GM23338 (cell line): ENCODE measurements at regions not wholly inside any gene's neighbourhood (a gene's known extent, or its start where the extent isn't known, plus 50 kb on each side); places are given as distances from the start of the nearest gene placed in this dataset.

Source experiments
- ATAC-seq: fragments of 200-7000 bp; cut with Tn5 transposase; 3 replicates; pipeline ENCODE4 v1.9.1; 2020
- DNase-seq: peaks from one replicate; pipeline ENCODE4 v3.0.0-alpha.2; 2015; ENCODE audit warnings: low spot score
- H2AFZ ChIP-seq: fragments of 200-600 bp; sonication (generic); 2 replicates; pipeline ENCODE4 v1.8.0; 2016; ENCODE audit warnings: antibody characterized with exemption, mild to moderate bottlenecking, moderate library complexity
- H3F3A ChIP-seq: fragments of 200-600 bp; sonication (generic); replicated peaks from 2 replicates; pipeline ENCODE4 v1.8.0; 2017; ENCODE audit warnings: antibody characterized with exemption, mixed run types, low read depth
- H3K27ac ChIP-seq: fragments of 200-600 bp; sonication (generic); 2 replicates; pipeline ENCODE4 v1.6.1; 2016; ENCODE audit warnings: low read depth
- H3K27me3 ChIP-seq: fragments of 200-600 bp; sonication (generic); 2 replicates; pipeline ENCODE4 v1.8.0; 2016; ENCODE audit warnings: mild to moderate bottlenecking, mixed run types, moderate library complexity; ENCODE audit not compliant: insufficient read depth
- H3K36me3 ChIP-seq: fragments of 200-600 bp; sonication (generic); 2 replicates; pipeline ENCODE4 v1.8.0; 2016; ENCODE audit warnings: mild to moderate bottlenecking; ENCODE audit not compliant: insufficient read depth
- H3K4me1 ChIP-seq: fragments of 200-600 bp; sonication (generic); 2 replicates; pipeline ENCODE4 v1.8.0; 2016; ENCODE audit warnings: mild to moderate bottlenecking, moderate library complexity; ENCODE audit not compliant: insufficient read depth
- H3K4me2 ChIP-seq: fragments of 200-600 bp; sonication (generic); 2 replicates; pipeline ENCODE4 v1.7.1; 2017; ENCODE audit warnings: mixed run types
- H3K4me3 ChIP-seq: fragments of 200-600 bp; sonication (generic); 2 replicates; pipeline ENCODE4 v1.6.1; 2016; ENCODE audit warnings: mixed run types
- H3K79me2 ChIP-seq: fragments of 200-600 bp; sonication (generic); replicated peaks from 2 replicates; pipeline ENCODE4 v1.8.0; 2017; ENCODE audit warnings: mild to moderate bottlenecking; ENCODE audit not compliant: insufficient read depth
- H3K9me2 ChIP-seq: fragments of 200-600 bp; sonication (generic); 2 replicates; pipeline ENCODE4 v1.8.0; 2017; ENCODE audit not compliant: insufficient read depth
- H4K20me1 ChIP-seq: fragments of 200-600 bp; sonication (generic); replicated peaks from 2 replicates; pipeline ENCODE4 v1.8.0; 2017; ENCODE audit warnings: mild to moderate bottlenecking; ENCODE audit not compliant: insufficient read depth
- H3K27ac Mint-ChIP-seq: 2 replicates; pipeline ENCODE4 v1.8.0; 2020; ENCODE audit warnings: inconsistent platforms, mild to moderate bottlenecking, moderate library complexity, mixed read lengths
- H3K27me3 Mint-ChIP-seq: 3 replicates; pipeline ENCODE4 v1.8.0; 2022; ENCODE audit warnings: low read depth, mild to moderate bottlenecking, moderate library complexity, mixed read lengths, inconsistent platforms; ENCODE audit not compliant: insufficient read depth, poor library complexity
- H3K36me3 Mint-ChIP-seq: 3 replicates; pipeline ENCODE4 v1.8.0; 2021; ENCODE audit warnings: low read depth, mild to moderate bottlenecking, inconsistent platforms, moderate library complexity, mixed read lengths
- H3K4me1 Mint-ChIP-seq: 3 replicates; pipeline ENCODE4 v1.8.0; 2020; ENCODE audit warnings: mild to moderate bottlenecking, inconsistent platforms, mixed read lengths
- H3K4me3 Mint-ChIP-seq: 3 replicates; pipeline ENCODE4 v1.8.0; 2021; ENCODE audit warnings: moderate library complexity, mild to moderate bottlenecking, inconsistent platforms, mixed read lengths
- H3K9me3 Mint-ChIP-seq: 3 replicates; pipeline ENCODE4 v1.8.0; 2020; ENCODE audit warnings: moderate library complexity, mild to moderate bottlenecking, inconsistent platforms, mixed read lengths
- CREB1 ChIP-seq: fragments of 250-450 bp; sonication (Bioruptor Pico); IDR thresholded peaks from 2 replicates; pipeline ENCODE4 v1.5.0; 2020; ENCODE audit warnings: low read depth, mild to moderate bottlenecking, moderate library complexity
- EZH2 ChIP-seq: fragments of 200-600 bp; sonication (generic); IDR thresholded peaks from one replicate; pipeline ENCODE4 v1.8.0; 2017; ENCODE audit warnings: antibody characterized with exemption, mild to moderate bottlenecking, low read depth; ENCODE audit not compliant: unreplicated experiment
- EZH2phosphoT487 ChIP-seq: fragments of 200-600 bp; sonication (generic); IDR thresholded peaks from one replicate; pipeline ENCODE4 v1.8.1; 2018; ENCODE audit warnings: antibody characterized with exemption; ENCODE audit not compliant: unreplicated experiment
- JUNB ChIP-seq: IDR thresholded peaks from one replicate; pipeline ENCODE4 v1.6.1; 2016; ENCODE audit warnings: antibody characterized with exemption; ENCODE audit not compliant: unreplicated experiment
- NANOG ChIP-seq: IDR thresholded peaks from 2 replicates; pipeline ENCODE4 v1.6.1; 2016; ENCODE audit warnings: antibody characterized with exemption, borderline replicate concordance
- POLR2AphosphoS5 ChIP-seq: IDR thresholded peaks from 2 replicates; pipeline ENCODE4 v1.6.1; 2016; ENCODE audit warnings: antibody characterized with exemption, low read depth
- STAT1 ChIP-seq: IDR thresholded peaks from one replicate; pipeline ENCODE4 v1.6.1; 2016; ENCODE audit warnings: antibody characterized with exemption; ENCODE audit not compliant: unreplicated experiment
- ZNF114 ChIP-seq: fragments of 250-450 bp; sonication (Bioruptor Pico); IDR thresholded peaks from 2 replicates; pipeline ENCODE4 v1.5.0; 2020; ENCODE audit warnings: mild to moderate bottlenecking, moderate library complexity
- ZNF331 ChIP-seq: fragments of 250-450 bp; sonication (Bioruptor Pico); IDR thresholded peaks from 2 replicates; pipeline ENCODE4 v1.5.0; 2020; ENCODE audit warnings: low read depth, mild to moderate bottlenecking, moderate library complexity
- TF ChIP-seq, protein P1 (sequence below), 2 experiments: fragments of 200-600 bp in 1 of 2; sonication (generic) in 1 of 2; conservative IDR thresholded peaks; 2 replicates each; pipeline versions ENCODE4 v1.5.1 to v1.6.1; 2016 to 2017; ENCODE audit warnings: antibody characterized with exemption in 2 of 2, low read depth in 2 of 2, mild to moderate bottlenecking in 2 of 2, moderate library complexity in 1 of 2
- TF ChIP-seq, protein P2 (sequence below): fragments of 250-450 bp; sonication (Bioruptor Pico); IDR thresholded peaks from 2 replicates; pipeline ENCODE4 v1.5.0; 2020; ENCODE audit warnings: mild to moderate bottlenecking, moderate library complexity
- TF ChIP-seq, protein P3 (sequence below): IDR thresholded peaks from one replicate; pipeline ENCODE4 v1.6.1; 2018; ENCODE audit warnings: antibody characterized with exemption; ENCODE audit not compliant: unreplicated experiment
- TF ChIP-seq, protein P4 (sequence below): IDR thresholded peaks from 2 replicates; pipeline ENCODE4 v1.6.1; 2016; ENCODE audit warnings: antibody characterized with exemption

DNA sequence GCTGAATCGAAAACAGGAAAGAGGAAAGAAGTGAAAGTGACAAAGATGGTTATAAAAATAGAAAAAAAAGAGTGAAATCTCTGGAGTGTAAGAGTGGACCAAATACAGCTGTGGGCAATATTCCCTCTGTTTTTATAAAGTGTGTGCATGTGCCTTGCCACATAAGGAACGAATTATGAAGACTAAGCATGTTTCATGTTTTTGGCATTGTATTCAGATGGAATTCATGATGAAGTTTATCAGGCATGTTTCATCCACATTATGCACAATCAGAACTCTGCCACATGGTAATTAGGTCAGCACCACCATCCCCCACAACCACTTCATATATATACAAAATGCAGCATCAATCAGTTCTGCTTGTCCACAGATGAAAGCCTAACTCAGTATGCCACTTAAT lies 348.0 kb downstream of the ZNF608 start:
- DNase-seq (no peak), ATAC-seq (no peak)
- H3K9me3 Mint-ChIP-seq: no peaks in the 10 kb centered on the region; the same call in 2 of the 3 replicates
- H3K27me3 Mint-ChIP-seq: no peaks in the 10 kb centered on the region
- H3K36me3 ChIP-seq: no peaks in the 10 kb centered on the region
- H4K20me1 ChIP-seq: no peaks in the 10 kb centered on the region
- H3K79me2 ChIP-seq: no peaks in the 10 kb centered on the region
- H3K4me2 ChIP-seq: no peak overlapping the region
- H3K36me3 Mint-ChIP-seq: no peaks in the 10 kb centered on the region; the same call in 2 of the 3 replicates
- H2AFZ ChIP-seq: no peak overlapping the region
- no peak overlapping the region for H3K27ac Mint-ChIP-seq
- TF ChIP-seq, protein P1, sequence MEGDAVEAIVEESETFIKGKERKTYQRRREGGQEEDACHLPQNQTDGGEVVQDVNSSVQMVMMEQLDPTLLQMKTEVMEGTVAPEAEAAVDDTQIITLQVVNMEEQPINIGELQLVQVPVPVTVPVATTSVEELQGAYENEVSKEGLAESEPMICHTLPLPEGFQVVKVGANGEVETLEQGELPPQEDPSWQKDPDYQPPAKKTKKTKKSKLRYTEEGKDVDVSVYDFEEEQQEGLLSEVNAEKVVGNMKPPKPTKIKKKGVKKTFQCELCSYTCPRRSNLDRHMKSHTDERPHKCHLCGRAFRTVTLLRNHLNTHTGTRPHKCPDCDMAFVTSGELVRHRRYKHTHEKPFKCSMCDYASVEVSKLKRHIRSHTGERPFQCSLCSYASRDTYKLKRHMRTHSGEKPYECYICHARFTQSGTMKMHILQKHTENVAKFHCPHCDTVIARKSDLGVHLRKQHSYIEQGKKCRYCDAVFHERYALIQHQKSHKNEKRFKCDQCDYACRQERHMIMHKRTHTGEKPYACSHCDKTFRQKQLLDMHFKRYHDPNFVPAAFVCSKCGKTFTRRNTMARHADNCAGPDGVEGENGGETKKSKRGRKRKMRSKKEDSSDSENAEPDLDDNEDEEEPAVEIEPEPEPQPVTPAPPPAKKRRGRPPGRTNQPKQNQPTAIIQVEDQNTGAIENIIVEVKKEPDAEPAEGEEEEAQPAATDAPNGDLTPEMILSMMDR (conservative IDR thresholded peaks at IDR 0.05; ENCODE audit: low read depth in 2 of 2): no peak
- TF ChIP-seq EZH2: no peak
- TF ChIP-seq ZNF331 (CRISPR knock-in tag): no peak
- TF ChIP-seq STAT1: no peak
- TF ChIP-seq, protein P2, sequence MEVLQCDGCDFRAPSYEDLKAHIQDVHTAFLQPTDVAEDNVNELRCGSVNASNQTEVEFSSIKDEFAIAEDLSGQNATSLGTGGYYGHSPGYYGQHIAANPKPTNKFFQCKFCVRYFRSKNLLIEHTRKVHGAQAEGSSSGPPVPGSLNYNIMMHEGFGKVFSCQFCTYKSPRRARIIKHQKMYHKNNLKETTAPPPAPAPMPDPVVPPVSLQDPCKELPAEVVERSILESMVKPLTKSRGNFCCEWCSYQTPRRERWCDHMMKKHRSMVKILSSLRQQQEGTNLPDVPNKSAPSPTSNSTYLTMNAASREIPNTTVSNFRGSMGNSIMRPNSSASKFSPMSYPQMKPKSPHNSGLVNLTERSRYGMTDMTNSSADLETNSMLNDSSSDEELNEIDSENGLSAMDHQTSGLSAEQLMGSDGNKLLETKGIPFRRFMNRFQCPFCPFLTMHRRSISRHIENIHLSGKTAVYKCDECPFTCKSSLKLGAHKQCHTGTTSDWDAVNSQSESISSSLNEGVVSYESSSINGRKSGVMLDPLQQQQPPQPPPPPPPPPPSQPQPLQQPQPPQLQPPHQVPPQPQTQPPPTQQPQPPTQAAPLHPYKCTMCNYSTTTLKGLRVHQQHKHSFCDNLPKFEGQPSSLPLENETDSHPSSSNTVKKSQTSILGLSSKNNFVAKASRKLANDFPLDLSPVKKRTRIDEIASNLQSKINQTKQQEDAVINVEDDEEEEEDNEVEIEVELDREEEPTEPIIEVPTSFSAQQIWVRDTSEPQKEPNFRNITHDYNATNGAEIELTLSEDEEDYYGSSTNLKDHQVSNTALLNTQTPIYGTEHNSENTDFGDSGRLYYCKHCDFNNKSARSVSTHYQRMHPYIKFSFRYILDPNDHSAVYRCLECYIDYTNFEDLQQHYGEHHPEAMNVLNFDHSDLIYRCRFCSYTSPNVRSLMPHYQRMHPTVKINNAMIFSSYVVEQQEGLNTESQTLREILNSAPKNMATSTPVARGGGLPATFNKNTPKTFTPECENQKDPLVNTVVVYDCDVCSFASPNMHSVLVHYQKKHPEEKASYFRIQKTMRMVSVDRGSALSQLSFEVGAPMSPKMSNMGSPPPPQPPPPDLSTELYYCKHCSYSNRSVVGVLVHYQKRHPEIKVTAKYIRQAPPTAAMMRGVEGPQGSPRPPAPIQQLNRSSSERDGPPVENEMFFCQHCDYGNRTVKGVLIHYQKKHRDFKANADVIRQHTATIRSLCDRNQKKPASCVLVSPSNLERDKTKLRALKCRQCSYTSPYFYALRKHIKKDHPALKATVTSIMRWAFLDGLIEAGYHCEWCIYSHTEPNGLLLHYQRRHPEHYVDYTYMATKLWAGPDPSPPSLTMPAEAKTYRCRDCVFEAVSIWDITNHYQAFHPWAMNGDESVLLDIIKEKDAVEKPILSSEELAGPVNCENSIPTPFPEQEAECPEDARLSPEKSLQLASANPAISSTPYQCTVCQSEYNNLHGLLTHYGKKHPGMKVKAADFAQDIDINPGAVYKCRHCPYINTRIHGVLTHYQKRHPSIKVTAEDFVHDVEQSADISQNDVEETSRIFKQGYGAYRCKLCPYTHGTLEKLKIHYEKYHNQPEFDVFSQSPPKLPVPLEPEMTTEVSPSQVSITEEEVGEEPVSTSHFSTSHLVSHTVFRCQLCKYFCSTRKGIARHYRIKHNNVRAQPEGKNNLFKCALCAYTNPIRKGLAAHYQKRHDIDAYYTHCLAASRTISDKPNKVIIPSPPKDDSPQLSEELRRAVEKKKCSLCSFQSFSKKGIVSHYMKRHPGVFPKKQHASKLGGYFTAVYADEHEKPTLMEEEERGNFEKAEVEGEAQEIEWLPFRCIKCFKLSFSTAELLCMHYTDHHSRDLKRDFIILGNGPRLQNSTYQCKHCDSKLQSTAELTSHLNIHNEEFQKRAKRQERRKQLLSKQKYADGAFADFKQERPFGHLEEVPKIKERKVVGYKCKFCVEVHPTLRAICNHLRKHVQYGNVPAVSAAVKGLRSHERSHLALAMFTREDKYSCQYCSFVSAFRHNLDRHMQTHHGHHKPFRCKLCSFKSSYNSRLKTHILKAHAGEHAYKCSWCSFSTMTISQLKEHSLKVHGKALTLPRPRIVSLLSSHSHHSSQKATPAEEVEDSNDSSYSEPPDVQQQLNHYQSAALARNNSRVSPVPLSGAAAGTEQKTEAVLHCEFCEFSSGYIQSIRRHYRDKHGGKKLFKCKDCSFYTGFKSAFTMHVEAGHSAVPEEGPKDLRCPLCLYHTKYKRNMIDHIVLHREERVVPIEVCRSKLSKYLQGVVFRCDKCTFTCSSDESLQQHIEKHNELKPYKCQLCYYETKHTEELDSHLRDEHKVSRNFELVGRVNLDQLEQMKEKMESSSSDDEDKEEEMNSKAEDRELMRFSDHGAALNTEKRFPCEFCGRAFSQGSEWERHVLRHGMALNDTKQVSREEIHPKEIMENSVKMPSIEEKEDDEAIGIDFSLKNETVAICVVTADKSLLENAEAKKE (CRISPR knock-in tag): no peak
- no peak for TF ChIP-seq NANOG
- TF ChIP-seq, protein P3, sequence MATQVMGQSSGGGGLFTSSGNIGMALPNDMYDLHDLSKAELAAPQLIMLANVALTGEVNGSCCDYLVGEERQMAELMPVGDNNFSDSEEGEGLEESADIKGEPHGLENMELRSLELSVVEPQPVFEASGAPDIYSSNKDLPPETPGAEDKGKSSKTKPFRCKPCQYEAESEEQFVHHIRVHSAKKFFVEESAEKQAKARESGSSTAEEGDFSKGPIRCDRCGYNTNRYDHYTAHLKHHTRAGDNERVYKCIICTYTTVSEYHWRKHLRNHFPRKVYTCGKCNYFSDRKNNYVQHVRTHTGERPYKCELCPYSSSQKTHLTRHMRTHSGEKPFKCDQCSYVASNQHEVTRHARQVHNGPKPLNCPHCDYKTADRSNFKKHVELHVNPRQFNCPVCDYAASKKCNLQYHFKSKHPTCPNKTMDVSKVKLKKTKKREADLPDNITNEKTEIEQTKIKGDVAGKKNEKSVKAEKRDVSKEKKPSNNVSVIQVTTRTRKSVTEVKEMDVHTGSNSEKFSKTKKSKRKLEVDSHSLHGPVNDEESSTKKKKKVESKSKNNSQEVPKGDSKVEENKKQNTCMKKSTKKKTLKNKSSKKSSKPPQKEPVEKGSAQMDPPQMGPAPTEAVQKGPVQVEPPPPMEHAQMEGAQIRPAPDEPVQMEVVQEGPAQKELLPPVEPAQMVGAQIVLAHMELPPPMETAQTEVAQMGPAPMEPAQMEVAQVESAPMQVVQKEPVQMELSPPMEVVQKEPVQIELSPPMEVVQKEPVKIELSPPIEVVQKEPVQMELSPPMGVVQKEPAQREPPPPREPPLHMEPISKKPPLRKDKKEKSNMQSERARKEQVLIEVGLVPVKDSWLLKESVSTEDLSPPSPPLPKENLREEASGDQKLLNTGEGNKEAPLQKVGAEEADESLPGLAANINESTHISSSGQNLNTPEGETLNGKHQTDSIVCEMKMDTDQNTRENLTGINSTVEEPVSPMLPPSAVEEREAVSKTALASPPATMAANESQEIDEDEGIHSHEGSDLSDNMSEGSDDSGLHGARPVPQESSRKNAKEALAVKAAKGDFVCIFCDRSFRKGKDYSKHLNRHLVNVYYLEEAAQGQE: no peak
- TF ChIP-seq ZNF114: no peak
- TF ChIP-seq POLR2AphosphoS5: no peak
- no peak for TF ChIP-seq EZH2phosphoT487
- TF ChIP-seq, protein P4, sequence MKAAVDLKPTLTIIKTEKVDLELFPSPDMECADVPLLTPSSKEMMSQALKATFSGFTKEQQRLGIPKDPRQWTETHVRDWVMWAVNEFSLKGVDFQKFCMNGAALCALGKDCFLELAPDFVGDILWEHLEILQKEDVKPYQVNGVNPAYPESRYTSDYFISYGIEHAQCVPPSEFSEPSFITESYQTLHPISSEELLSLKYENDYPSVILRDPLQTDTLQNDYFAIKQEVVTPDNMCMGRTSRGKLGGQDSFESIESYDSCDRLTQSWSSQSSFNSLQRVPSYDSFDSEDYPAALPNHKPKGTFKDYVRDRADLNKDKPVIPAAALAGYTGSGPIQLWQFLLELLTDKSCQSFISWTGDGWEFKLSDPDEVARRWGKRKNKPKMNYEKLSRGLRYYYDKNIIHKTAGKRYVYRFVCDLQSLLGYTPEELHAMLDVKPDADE: no peak
- no peak for TF ChIP-seq CREB1
- TF ChIP-seq JUNB: no peak
- no peak overlapping the region for H3K4me3 ChIP-seq
- no peaks in the 10 kb centered on the region for H3F3A ChIP-seq
- H3K27ac ChIP-seq: no peak overlapping the region
- H3K4me1 Mint-ChIP-seq: peaks cover 24% of the 10 kb centered on the region; the same call in 2 of the 3 replicates
- no peaks in the 10 kb centered on the region for H3K27me3 ChIP-seq
- no peak overlapping the region for H3K4me3 Mint-ChIP-seq
- peaks cover 6% of the 10 kb centered on the region; the same call in 1 of the 2 replicates for H3K4me1 ChIP-seq
- peaks cover 3% of the 10 kb centered on the region; the same call in 1 of the 2 replicates for H3K9me2 ChIP-seq
